Endothelial cell of umbilical vein (primary cell): ENCODE measurements at regions not wholly inside any gene's neighbourhood (a gene's known extent, or its start where the extent isn't known, plus 50 kb on each side); places are given as distances from the start of the nearest gene placed in this dataset.

Source experiments
- JUN ChIP-seq: IDR thresholded peaks from 2 replicates; pipeline ENCODE4 v1.6.1; 2011; ENCODE audit warnings: borderline replicate concordance, low read depth; ENCODE audit not compliant: insufficient read length, insufficient read depth
- MYC ChIP-seq: IDR thresholded peaks from one replicate; pipeline ENCODE4 v1.6.1; 2011; ENCODE audit warnings: mild to moderate bottlenecking, low read depth, low read length
- POLR2A ChIP-seq: IDR thresholded peaks from 2 replicates; pipeline ENCODE4 v1.6.1; 2012; ENCODE audit warnings: low read depth, mild to moderate bottlenecking, control low read depth, low read length
- POLR2AphosphoS5 ChIP-seq: IDR thresholded peaks from 2 replicates; pipeline ENCODE4 v1.6.1; 2012; ENCODE audit warnings: low read depth, mild to moderate bottlenecking, control low read depth, low read length, moderate library complexity; ENCODE audit not compliant: insufficient read depth
- TF ChIP-seq, protein P1 (sequence below), 2 donors: IDR thresholded peaks; 1 replicate in 1 of 2; 2 replicates in 1 of 2; pipeline ENCODE4 v1.5.1; 2011; ENCODE audit warnings: low read length in 2 of 2, mild to moderate bottlenecking in 2 of 2, moderate library complexity in 2 of 2, control low read depth in 1 of 2, inconsistent platforms in 1 of 2, low read depth in 1 of 2; ENCODE audit not compliant: insufficient read depth in 1 of 2; ENCODE audit errors: extremely low read depth in 1 of 2

DNA sequence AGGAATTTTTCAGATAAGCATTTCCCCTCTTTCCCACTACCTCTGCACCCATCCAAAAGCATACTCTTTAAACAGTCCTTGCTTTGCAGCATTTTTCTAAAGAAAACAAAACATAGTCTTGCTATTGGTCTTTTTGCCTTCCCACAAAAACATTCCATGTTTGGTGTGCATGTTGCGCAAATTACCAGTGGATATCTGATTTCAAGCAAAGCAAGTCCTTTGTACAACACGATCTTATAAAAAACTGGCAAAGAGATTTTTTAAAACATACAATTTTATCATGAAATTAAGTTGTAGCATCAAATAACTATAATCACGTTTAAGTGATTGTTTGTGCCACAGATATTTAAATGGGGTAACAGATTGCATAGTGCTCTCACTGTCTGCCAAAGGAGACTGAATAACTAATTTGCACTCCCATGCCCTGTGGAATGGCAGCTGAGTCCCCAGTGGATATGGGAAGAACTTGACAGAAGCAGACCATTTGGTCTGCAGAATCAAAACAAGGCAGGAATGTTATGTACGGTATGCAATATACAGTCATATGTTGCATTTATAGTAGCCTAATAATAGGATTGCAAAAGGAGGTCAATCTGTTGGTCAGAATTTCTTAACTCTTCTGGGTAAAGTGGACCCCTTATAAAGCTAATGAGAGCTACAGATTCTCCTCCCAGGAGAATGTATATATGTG, 285.7 kb downstream of the TBC1D4 start:
- TF ChIP-seq POLR2A (no peak), POLR2AphosphoS5 (no peak), JUN (no peak), MYC (no peak)
- TF ChIP-seq, protein P1, sequence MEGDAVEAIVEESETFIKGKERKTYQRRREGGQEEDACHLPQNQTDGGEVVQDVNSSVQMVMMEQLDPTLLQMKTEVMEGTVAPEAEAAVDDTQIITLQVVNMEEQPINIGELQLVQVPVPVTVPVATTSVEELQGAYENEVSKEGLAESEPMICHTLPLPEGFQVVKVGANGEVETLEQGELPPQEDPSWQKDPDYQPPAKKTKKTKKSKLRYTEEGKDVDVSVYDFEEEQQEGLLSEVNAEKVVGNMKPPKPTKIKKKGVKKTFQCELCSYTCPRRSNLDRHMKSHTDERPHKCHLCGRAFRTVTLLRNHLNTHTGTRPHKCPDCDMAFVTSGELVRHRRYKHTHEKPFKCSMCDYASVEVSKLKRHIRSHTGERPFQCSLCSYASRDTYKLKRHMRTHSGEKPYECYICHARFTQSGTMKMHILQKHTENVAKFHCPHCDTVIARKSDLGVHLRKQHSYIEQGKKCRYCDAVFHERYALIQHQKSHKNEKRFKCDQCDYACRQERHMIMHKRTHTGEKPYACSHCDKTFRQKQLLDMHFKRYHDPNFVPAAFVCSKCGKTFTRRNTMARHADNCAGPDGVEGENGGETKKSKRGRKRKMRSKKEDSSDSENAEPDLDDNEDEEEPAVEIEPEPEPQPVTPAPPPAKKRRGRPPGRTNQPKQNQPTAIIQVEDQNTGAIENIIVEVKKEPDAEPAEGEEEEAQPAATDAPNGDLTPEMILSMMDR (IDR thresholded peaks at IDR 0.05; ENCODE audit: extremely low read depth in 1 of 2, insufficient read depth in 1 of 2, low read depth in 1 of 2, low read length in 2 of 2) = no peak
